GM18907 (cell line): ENCODE measurements at regions not wholly inside any gene's neighbourhood (a gene's known extent, or its start where the extent isn't known, plus 50 kb on each side); places are given as distances from the start of the nearest gene placed in this dataset.
"Not testable (repeated sequence)": the region's sequence is repeated elsewhere in the genome, so short reads cannot be mapped to it uniquely, and the experiment has no call there.

Experiments used
- ATAC-seq: cut with Tn5 transposase; IDR thresholded peaks from one replicate; pipeline ENCODE4 v1.9.1; 2021; ENCODE audit warnings: mild to moderate bottlenecking, moderate library complexity; ENCODE audit not compliant: unreplicated experiment

DNA sequence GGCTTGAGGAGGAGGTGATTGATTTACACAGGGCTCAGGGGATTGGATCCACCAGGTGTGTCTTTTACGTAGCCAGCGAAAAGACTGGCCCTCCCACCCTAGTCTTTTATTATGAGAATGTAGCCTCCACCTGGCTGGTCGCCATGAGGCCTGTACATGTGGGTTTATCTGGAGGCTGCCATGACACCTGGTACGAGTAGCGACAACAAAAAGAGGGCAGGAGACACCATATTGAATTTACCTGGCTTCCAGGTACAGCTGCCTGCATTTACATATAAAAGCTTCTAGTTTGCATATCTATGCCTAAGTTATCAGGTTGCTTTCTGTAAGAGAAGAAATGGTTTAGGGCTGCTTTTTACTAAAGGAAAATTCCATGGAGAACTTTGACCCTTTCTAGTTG is 1173.7 kb upstream of the SEMA6A start:
- no peak for ATAC-seq

DNA sequence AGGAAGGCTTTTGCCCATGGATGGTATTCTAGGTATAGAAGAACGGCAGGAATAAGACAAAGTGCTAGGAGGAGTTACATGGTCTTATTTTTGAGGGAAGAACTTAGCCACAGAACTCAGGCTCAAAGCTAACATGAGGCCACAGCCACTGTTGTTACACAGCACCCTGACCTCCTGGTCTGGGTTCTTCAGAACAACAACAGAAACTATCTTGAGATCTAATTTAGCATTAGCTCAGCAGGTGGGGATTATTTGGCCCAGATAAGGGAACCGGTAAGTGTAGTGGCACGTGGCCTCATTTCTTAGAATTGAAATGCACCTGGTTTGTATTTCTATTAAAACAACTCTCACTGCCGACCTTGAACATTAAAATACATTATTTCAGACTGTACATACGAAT is 1168.7 kb upstream of the SEMA6A start:
- no peak for ATAC-seq

DNA sequence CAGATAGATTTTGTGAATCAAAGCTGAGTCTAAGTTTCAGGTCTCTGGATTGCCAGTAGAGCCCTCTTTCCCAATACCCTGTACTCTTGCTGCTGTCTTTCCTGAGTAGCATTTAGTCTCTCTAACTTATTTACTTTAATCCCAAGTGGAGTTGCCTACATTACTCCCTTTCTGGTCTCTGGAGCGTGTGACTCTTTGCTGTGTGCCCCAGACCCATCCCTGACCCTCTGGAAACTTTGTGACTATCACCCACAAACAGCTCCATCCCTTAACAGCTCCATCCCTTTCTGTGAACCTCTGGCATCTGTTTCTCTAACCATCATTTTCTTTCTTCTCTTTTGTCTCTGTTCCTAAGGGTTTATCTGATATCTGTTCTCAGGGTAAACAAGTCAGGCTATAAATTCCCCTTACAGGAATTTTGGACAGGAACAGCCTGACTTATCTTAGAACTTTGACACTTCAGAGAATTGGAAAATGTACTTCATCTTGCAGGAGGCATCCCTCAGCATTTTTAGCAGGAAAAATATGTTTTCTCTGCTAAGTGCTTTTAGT is 1167.1 kb upstream of the SEMA6A start:
- ATAC-seq = no peak

DNA sequence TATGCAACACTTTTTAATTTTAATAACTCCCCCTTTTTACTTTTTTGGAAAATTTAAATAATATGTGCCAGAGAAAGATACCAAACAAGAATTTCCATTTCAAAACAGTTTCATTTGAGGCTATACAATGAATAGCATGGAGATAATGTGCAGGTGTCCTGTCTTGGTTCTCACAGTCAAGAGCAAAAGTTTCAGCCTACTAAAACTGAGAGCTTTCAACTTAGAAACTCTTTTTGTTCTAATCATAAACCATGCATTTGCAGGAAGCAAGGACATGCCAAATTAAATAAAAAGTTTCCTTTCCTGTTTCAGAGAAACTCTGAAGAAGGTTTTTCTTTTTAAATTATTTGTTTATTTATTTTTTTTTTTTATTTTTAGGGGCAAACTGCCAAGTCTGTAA is 1165.6 kb upstream of the SEMA6A start:
- no peak for ATAC-seq

DNA sequence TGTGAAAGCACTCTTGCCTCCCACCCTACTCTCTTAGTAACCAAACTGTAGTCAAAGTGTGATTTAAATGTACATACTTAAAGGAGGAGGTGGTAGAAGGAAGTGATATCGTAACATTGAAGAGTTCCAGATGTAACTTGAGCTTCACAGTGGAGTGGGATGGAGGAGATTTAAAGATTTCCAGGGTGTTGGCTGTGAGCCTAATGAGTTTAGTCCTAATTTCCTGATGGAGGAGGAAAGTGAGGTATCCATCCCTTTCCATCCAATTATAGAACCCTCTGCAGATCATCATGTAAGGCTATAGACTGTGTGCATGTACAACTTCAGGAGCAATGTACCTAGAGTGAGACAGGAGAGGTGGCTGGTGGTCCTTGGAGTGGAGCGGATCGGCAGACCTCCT is 1163.9 kb upstream of the SEMA6A start:
- no peak for ATAC-seq

DNA sequence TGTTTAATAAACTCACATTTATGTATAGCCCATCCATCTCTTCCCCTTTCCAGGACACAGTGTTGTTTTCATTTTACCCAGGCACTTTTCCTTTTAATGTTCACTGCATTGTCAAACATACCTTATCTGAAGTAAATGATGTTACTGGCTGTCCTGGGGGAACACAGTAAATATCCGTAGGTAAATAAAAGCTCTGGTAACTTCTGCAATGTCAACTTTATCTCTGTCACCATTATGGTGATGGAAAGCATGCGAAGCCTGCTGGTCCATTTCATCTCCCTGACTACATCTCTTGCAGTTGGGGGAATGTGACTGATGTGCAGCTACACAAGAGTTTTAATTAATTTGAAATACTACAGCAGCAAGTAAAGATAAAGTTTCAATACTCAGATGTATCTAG is 1162.1 kb upstream of the SEMA6A start:
- ATAC-seq = no peak

DNA sequence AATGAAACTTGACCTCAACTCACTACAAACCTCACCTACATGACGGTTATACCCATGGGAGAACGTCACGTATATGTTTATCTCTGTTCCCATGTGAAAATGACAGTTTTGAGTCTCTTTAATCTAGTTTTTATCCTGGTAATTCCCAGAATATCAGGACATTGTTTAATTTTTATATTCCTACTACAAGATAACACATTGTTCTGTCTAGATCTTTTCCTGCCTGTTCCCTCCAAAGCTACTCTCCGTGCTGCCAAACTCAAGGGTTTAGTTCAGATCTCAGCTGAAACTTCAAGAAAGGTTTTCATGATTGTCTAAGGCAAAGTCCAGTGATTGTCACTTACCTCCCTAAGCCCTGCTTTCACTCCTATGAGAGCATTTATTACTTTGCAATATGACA is 1159.4 kb upstream of the SEMA6A start:
- ATAC-seq = no peak

DNA sequence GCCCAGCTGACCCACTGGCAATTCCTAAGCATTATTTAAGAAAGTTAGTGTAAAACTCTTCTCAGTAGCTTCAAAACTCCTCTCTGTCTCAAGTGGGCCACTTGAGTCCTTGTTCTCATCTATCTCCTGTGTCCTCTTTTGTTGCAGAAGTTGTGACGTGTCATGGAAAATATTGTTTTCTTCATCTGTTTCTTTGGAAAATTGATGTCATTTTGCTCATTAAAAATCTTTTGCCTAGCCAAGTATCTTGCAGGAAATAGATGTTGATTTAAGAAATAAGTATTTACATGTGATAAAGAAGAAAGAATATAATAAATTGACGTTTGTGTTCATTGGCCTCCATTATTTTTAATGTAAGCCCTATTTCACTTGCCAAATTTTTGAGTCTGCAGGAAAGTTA is 1158.4 kb upstream of the SEMA6A start:
- no peak for ATAC-seq

DNA sequence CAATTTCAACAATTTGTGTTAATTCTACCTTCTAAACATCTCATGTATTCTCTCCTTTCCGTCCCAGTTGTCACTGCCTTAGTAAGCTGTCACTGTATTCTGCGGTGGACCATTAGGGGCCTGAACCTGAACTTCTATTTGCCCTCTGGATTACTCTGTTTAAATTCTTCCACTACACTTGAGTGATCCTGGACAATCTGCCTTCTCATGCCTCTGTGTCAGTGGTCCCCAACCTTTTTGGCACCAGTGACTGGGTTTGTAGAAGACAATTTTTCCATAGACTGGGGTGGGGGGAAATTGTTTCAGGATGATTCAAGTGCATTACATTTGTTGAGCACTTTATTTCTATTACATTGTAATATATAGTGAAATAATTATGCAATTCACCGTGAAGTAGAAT is 1157.6 kb upstream of the SEMA6A start:
- ATAC-seq = no peak

DNA sequence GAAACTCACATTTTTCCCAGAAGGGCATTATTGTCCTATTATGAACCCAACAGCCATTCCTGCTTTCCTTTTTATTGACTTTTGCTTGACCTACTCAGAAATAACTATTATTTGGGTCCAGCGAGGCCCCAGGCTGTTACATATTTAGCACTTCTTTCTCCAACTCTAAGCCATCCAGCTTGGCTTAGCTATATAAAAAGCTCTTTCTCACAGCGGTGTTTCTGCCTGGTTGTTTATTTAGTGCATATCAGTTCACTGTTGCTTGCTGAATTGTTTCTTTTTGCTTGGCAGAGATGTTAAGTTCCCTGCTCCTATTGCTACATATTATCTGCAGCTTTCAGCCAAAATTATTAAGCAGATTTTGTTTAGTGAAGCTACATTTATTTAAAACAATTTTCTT is 1156.8 kb upstream of the SEMA6A start:
- no peak for ATAC-seq

DNA sequence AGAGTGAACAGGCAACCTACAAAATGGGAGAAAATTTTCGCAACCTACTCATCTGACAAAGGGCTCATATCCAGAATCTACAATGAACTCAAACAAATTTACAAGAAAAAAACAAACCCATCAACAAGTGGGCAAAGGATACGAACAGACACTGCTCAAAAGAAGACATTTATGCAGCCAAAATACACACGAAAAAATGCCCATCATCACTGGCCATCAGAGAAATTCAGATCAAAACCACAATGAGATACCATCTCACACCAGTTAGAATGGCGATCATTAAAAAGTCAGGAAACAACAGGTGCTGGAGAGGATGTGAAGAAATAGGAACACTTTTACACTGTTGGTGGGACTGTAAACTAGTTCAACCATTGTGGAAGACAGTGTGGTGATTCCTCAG is 1146.2 kb upstream of the SEMA6A start:
- not testable (repeated sequence) for ATAC-seq

DNA sequence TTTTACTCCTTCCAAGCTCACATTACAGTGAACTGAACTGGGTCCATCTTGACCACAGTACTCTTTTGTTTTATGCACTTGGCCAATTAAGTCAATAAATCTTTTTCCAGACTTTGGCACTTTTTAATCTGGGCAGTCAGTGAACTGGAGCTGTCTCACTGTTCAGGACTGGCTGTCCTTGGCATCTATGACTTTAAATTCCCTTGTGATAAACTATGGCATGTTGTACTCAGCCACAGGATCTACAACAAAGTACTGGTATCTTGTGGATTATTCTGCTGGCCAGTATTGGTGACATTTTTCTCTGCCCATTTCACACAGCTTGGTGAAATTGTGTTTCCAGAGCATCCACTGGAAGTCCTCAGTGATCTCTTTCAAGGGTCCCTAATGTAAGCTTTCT is 1144.8 kb upstream of the SEMA6A start:
- no peak for ATAC-seq

DNA sequence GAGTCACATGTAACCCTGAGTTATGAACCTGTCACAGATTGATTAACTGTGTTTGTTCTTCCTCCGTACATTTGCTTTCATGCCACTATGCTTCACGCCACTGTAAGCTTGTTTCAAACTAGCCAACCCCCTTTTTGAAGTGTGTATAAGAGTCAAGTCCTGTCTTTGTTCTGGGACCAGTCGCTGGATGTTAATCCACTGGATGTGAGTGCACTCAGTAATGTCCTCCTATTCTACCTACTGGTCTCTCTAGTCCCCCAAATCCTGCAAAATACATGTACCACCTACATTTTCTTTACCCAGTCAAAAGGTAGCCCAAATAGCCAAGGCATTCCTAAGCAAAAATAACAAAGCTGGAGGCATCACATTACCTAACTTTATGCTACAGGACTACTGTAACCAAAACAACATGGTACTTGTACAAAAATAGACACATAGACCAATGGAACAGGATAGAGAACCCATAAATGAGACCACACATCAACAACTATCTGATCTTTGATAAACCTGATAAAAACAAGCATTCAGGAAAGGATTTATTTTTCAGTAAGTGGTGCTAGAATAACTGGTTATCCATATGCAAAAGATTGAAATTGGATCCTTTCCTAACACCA is 1139.1 kb upstream of the SEMA6A start:
- ATAC-seq = no peak

DNA sequence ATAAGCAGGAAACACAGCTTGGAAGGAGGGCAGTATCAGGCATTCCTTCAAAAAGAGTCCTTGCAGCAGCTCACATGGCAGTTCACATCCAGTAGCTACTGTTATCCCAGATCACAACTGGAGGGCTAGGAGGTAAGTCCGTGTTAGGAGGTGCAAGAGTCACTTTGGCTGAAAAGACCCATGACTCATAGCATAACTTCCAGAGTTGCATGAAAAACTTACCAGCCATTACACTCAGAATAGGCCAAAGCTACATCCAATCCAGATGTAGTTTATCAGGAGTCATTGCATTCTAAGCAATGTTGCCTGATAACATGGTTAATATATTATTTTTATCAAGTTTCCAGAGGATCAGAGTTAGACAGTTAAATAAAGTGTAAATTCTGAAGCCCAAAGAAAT is 1126.4 kb upstream of the SEMA6A start:
- no peak for ATAC-seq

DNA sequence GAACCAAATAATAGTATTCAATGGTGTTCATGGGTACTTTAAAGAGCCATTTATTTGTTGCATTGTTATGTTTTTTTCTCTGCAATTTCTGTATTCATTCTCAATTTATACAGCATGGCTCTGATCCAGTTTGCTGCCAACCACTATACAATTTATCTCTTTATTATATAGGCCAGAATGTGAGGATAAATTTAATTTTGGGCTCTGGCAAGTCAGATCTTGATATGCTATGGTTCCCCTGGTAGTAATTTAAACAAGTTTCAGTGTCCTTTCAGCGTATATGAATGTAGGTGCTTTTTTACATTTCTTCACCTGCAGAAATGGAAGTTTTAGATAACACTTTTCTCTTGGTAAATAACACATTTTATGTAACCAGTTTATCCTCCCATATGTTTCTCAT is 1118.0 kb upstream of the SEMA6A start:
- no peak for ATAC-seq

DNA sequence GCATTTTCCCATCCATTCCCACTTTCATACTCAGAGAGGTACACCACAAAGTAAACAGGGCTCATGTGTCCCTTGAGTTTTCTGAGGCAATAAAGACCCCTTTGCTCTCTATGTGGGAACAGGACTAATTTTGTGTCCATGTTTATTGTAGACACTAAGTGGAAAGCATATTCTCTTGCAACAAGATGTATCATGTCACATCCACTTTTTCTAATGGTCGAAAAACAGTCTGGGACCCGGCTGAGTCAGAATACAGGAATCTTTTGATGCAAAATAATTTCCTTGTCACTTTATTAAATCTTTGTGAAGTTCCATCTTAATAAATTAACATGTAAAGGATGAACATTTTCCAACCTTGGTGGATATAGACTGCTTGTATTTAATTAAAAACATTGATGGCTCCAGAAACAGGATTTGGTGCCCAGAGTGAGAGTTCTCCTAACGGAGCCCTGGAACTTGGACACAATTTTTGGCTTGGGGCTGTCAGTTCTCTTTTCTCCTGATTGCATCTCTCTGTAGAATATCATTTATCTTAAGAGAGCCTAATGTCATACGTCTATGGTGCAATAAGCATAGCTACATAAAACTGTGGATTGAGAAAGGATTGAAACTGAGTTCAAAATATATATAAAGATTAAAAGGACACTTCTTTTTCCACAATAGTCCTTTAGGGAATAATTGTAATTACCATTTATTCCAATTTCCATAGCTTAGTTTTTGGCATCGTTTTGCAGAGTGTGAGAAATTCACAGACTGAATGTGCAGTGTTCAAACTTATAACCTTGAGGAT is 1116.7 kb upstream of the SEMA6A start:
- ATAC-seq = no peak

DNA sequence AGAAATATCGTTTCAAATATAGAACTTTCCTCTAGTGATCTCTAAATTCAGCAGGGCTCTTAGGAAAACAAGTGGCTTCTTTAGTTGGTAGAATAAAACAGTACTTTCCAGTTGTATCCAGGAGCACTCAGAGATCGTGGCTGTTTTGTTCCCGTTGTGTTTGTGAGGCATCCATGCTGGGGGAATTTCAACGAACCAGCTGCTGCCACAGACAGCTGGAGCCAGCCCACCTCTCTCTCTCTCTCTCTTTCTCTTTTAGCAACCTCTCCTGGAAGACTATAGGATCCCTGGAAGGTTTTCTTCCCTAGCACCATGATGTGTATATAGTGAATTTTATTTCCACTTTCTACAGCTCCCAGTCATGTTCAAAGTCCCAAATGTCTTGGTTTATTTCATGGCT is 1116.0 kb upstream of the SEMA6A start:
- no peak for ATAC-seq

DNA sequence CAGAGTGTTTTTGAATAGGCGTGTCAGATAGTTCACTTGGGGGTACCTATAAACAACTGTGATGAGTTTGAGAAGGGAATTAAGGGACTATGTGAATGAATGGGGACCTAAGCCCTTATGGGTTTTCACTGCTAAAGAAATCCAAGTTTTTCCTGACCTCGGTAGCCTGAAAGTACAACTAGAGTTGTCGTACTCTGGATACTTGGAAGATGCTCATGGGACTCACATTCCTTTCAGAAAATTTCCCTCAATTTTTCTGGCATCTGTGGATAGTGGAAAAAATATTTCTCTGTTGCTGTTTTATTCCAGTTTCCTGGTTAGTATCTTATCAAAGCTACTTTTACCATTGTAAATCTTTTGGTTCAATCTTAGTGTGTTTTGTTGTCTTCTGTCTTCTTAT is 1112.3 kb upstream of the SEMA6A start:
- no peak for ATAC-seq

DNA sequence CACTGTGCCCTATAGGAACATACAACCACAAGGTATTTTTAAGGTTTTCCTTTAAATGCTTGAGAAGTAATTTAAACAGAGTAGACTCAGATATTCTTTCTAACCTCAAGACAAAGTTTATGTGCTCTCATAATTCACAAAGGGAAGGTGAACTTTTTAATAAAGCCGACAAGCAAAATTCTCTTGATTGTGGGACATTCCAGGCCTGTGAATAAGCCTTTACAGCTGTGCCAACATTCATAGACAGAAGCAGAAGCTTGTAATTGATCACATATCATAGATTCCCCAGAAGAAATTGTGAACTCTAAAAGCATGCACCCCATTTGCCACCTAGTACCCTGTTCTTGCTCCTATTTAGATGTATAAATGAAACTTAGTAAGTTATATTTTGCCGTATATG is 1107.8 kb upstream of the SEMA6A start:
- ATAC-seq = no peak

DNA sequence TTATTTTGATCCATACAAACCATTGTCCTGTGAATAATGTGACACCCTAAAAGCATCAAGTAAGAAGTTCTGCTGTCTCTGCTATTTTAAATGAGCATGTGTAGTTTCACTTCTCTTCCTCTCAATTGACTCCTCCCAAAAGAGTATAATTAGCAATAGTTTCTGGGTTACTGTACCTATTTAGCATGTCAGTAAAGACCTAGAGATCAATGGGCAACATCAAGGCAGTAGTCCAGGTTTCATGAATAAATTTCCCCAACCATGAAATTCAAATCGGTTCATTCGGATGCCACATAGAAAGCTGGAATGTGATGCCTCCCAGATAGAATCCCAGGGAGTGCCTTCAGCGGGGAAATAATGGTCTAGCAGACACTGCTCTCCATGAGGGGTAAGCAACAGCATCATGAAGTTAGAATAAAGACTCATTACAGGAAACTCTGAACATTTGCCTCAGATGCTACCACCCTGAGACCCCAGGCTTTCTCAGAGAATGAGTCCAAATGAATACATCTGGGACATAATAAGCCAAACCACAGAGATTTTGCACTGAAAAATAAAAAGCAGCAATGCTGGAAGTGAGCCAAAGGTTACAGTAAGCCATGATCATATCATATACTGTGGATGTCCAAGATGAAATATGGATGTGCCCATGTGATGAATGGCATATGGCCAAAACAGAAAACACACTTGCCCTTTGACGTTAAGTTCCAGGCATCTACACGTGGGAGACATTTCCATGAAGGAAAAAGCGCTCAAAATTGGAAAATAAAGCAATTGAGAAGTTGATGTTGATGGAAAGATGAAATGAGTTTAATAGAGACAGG is 1107.0 kb upstream of the SEMA6A start:
- no peak for ATAC-seq

DNA sequence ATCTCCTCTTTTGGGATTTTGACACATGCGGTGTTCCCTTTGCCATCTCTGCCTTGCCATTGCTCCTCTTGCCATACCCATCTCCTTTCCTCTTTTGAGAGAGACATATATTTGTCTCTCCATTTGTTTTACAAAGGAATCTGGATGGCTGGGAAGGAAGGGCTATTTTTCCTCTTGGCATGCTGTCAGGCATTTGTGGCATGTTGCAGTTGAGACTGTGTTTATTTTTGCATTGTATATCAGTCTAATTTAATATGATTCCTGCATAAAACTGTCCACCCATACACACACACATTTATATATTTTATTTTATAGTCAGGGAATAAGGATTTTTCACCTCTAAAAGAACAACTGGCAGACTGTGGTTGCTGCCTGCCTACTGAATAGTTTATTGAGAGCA is 1105.8 kb upstream of the SEMA6A start:
- ATAC-seq = no peak

DNA sequence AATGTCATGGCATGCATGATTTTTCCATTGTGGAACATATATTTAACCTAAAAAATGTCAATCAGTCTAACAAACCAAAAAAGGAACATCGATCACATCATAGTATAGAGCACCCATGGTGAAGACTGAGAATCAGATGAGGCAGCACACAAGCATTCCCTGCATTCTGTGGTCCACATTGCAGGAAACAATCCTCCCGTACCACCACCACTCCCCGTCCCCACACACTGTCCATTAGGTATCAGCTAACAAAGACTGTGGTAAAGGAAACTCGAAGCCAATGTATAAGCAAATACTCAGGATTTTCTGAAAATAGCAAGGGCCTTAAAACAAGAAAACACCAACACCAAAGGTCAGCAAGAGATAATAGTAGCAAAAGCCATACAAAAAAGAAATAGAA is 1104.4 kb upstream of the SEMA6A start:
- ATAC-seq = no peak
